ENCODE measurements at regions not wholly inside any gene's neighbourhood (a gene's known extent, or its start where the extent isn't known, plus 50 kb on each side); places are given as distances from the start of the nearest gene placed in this dataset.

GRCh38 chr9:109709866-109710265, 70.1 kb upstream of the PALM2AKAP2 start:
- TF ChIP-seq, protein P1, sequence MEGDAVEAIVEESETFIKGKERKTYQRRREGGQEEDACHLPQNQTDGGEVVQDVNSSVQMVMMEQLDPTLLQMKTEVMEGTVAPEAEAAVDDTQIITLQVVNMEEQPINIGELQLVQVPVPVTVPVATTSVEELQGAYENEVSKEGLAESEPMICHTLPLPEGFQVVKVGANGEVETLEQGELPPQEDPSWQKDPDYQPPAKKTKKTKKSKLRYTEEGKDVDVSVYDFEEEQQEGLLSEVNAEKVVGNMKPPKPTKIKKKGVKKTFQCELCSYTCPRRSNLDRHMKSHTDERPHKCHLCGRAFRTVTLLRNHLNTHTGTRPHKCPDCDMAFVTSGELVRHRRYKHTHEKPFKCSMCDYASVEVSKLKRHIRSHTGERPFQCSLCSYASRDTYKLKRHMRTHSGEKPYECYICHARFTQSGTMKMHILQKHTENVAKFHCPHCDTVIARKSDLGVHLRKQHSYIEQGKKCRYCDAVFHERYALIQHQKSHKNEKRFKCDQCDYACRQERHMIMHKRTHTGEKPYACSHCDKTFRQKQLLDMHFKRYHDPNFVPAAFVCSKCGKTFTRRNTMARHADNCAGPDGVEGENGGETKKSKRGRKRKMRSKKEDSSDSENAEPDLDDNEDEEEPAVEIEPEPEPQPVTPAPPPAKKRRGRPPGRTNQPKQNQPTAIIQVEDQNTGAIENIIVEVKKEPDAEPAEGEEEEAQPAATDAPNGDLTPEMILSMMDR (conservative IDR thresholded peaks at IDR 0.05; ENCODE audit: low read depth, low read length) = no peak
- H3K4me3 ChIP-seq (ENCODE audit: low read length) = no peak overlapping the region
- no peak for DNase-seq (ENCODE audit: low read depth)

- DNase-seq (ENCODE audit: low read depth) = no peak
- no peak overlapping the region for H3K4me3 ChIP-seq (ENCODE audit: low read length)
- TF ChIP-seq, protein P1 (conservative IDR thresholded peaks at IDR 0.05; ENCODE audit: low read depth, low read length) = no peak
These were observed 69.2 kb upstream of the PALM2AKAP2 start for GRCh38 chr9:109710830-109711229.

DNA sequence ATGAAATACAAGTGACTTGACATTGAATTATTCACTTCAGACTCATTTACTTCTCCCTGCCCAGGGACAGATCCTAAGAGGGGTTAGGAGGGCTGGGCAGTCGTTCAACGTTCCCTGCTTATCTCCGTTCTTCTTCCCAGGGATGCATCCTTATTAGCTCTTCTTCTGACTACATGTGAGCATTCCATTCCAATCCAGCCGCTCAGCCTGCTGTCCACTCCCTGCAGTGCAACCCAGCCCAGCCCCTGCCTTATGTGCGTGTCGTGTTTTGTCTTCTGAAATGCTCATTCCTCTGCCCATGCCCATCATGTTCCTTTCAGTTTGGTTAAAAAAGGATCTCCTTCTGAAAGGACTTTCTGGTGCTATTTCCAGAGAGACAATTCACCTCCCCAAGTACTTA, 64.7 kb upstream of the PALM2AKAP2 start:
- no peak overlapping the region for H3K4me3 ChIP-seq (ENCODE audit: low read length)
- DNase-seq (ENCODE audit: low read depth) = no peak
- TF ChIP-seq, protein P1 (conservative IDR thresholded peaks at IDR 0.05; ENCODE audit: low read depth, low read length) = no peak

GRCh38 chr9:109716631-109717030, 63.4 kb upstream of the PALM2AKAP2 start:
- no peak for DNase-seq (ENCODE audit: low read depth)
- H3K4me3 ChIP-seq (ENCODE audit: low read length) = no peak overlapping the region
- TF ChIP-seq, protein P1 (conservative IDR thresholded peaks at IDR 0.05; ENCODE audit: low read depth, low read length) = no peak

- no peak for DNase-seq (ENCODE audit: low read depth)
- TF ChIP-seq, protein P1 (conservative IDR thresholded peaks at IDR 0.05; ENCODE audit: low read depth, low read length) = no peak
- H3K4me3 ChIP-seq (ENCODE audit: low read length) = no peak overlapping the region
These were observed 62.7 kb upstream of the PALM2AKAP2 start for GRCh38 chr9:109717342-109717741.

- DNase-seq (ENCODE audit: low read depth) = no peak
- no peak overlapping the region for H3K4me3 ChIP-seq (ENCODE audit: low read length)
- TF ChIP-seq, protein P1 (conservative IDR thresholded peaks at IDR 0.05; ENCODE audit: low read depth, low read length) = no peak
These were observed 61.1 kb upstream of the PALM2AKAP2 start for GRCh38 chr9:109718861-109719260.

- DNase-seq (ENCODE audit: low read depth) = no peak
- H3K4me3 ChIP-seq (ENCODE audit: low read length) = no peak overlapping the region
- TF ChIP-seq, protein P1 (conservative IDR thresholded peaks at IDR 0.05; ENCODE audit: low read depth, low read length) = no peak
These were observed 59.0 kb upstream of the PALM2AKAP2 start for GRCh38 chr9:109721001-109721400.
